WI38 (cell line): ENCODE measurements at regions not wholly inside any gene's neighbourhood (a gene's known extent, or its start where the extent isn't known, plus 50 kb on each side); places are given as distances from the start of the nearest gene placed in this dataset.
A peak's percentile ranks its signal among the peaks of the same experiment; 100 is the strongest.

Experiments
- H3K4me3 ChIP-seq: 2 replicates; pipeline ENCODE4 v1.5.1; 2011; ENCODE audit warnings: low read depth, mild to moderate bottlenecking, control low read depth, low read length
- TF ChIP-seq, protein P1 (sequence below): IDR thresholded peaks from 2 replicates; pipeline ENCODE4 v1.5.1; 2012; ENCODE audit warnings: low read depth, mild to moderate bottlenecking, control low read depth, low read length

GRCh38 chr20:4607287-4607713 is 79.0 kb upstream of the PRNP start:
- TF ChIP-seq, protein P1, sequence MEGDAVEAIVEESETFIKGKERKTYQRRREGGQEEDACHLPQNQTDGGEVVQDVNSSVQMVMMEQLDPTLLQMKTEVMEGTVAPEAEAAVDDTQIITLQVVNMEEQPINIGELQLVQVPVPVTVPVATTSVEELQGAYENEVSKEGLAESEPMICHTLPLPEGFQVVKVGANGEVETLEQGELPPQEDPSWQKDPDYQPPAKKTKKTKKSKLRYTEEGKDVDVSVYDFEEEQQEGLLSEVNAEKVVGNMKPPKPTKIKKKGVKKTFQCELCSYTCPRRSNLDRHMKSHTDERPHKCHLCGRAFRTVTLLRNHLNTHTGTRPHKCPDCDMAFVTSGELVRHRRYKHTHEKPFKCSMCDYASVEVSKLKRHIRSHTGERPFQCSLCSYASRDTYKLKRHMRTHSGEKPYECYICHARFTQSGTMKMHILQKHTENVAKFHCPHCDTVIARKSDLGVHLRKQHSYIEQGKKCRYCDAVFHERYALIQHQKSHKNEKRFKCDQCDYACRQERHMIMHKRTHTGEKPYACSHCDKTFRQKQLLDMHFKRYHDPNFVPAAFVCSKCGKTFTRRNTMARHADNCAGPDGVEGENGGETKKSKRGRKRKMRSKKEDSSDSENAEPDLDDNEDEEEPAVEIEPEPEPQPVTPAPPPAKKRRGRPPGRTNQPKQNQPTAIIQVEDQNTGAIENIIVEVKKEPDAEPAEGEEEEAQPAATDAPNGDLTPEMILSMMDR: peak; percentile 90

GRCh38 chr20:4606051-4606450 is 80.2 kb upstream of the PRNP start:
- TF ChIP-seq, protein P1: no peak
- no peak overlapping the region for H3K4me3 ChIP-seq

More at GRCh38 chr20:4607287-4607713, 79.0 kb upstream of the PRNP start:
- H3K4me3 ChIP-seq: no peak overlapping the region

DNA sequence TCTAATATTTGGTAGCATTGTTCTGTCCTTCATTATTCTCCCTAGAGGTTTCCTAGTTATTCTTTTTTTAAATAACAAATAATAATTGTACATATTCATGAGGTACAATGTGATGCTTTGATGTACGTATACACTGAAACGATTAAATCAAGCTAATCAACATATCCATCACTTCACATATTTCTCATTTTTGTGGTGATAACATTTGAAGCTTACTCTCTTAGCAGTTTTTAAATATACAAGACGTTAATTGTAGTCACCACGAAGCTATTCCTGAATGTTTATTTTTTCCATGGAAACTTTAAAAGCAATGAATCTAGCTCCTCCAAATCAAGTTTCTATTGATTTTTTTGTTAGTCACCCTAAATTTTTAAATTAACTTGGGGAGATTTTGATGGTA is 81.1 kb upstream of the PRNP start:
- TF ChIP-seq, protein P1: no peak
- H3K4me3 ChIP-seq: no peak overlapping the region

DNA sequence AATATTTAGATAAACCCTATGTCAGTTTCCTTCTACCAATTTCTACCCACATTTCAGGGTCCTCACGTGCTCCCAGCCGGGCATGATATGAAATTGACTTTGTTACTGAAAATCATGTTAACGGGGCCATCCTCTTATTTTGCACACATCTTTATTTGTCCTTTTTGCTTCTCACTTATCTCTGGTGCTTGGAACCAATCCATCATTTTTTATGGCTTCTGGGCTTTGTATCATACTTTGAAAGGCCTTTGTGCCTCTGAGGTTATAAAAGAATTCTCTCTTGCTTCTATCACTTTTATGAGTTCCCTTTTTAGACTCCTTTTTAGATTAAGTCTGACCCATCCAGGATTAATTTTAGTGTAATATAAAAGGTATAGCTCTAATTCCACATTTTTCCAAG is 81.7 kb upstream of the PRNP start:
- H3K4me3 ChIP-seq: no peak overlapping the region
- TF ChIP-seq, protein P1: no peak

DNA sequence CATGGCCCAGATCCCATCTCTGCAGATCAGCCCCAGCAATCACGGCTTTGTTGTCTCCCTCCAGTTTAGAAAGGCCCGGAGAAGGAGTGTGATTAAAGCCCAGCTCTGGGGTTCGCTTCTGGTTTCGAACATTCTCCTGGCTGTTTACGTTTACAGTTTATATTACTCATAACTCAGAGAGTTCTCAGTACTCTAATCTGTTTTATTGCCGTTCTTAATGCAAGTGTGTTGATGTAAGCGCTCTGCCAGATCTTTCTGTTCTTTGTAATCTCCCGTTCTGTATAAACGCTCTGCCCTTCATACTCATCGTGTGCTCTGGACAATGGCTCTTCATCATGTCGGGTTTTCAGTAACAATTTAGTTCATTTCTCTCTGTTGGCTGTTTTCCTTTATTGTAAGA is 82.5 kb upstream of the PRNP start:
- TF ChIP-seq, protein P1: no peak
- no peak overlapping the region for H3K4me3 ChIP-seq

- no peak overlapping the region for H3K4me3 ChIP-seq
- TF ChIP-seq, protein P1: no peak
Observed at GRCh38 chr20:4602297-4602631, 84.0 kb upstream of the PRNP start.

- no peak overlapping the region for H3K4me3 ChIP-seq
- TF ChIP-seq, protein P1: no peak
Observed at GRCh38 chr20:4601630-4602296, 84.5 kb upstream of the PRNP start.
